NT2/D1 (cell line): ENCODE measurements at regions not wholly inside any gene's neighbourhood (a gene's known extent, or its start where the extent isn't known, plus 50 kb on each side); places are given as distances from the start of the nearest gene placed in this dataset.

Experiments used
- DNase-seq: peaks from one replicate; pipeline ENCODE4 v3.0.0-alpha.2; 2011; ENCODE audit warnings: low read depth, low spot score
- H3K27me3 ChIP-seq: 2 replicates; pipeline ENCODE4 v1.6.0; 2011; ENCODE audit warnings: mild to moderate bottlenecking; ENCODE audit not compliant: insufficient read length, insufficient read depth
- H3K36me3 ChIP-seq: 2 replicates; pipeline ENCODE4 v1.6.1; 2011; ENCODE audit warnings: mild to moderate bottlenecking, low read length, mixed read lengths; ENCODE audit not compliant: insufficient read depth, insufficient read length
- H3K4me1 ChIP-seq: 2 replicates; pipeline ENCODE4 v1.5.1; 2011; ENCODE audit not compliant: insufficient read depth, insufficient read length
- H3K4me3 ChIP-seq: 2 replicates; pipeline ENCODE4 v1.5.1; 2011; ENCODE audit warnings: low read depth; ENCODE audit not compliant: insufficient read length
- H3K9ac ChIP-seq: 2 replicates; pipeline ENCODE4 v1.6.0; 2011; ENCODE audit warnings: low read depth; ENCODE audit not compliant: insufficient read length
- H3K9me3 ChIP-seq: 2 replicates; pipeline ENCODE4 v1.5.1; 2011; ENCODE audit warnings: mild to moderate bottlenecking, low read length; ENCODE audit not compliant: insufficient read depth
- SUZ12 ChIP-seq: IDR thresholded peaks from 2 replicates; pipeline ENCODE4 v1.6.1; 2011; ENCODE audit not compliant: insufficient read length, insufficient read depth; ENCODE audit errors: extremely low read depth
- YY1 ChIP-seq: IDR thresholded peaks from 2 replicates; pipeline ENCODE4 v1.6.1; 2011; ENCODE audit not compliant: insufficient read length, insufficient read depth
- ZNF274 ChIP-seq: IDR thresholded peaks from 2 replicates; pipeline ENCODE4 v1.6.1; 2011; ENCODE audit warnings: mild to moderate bottlenecking, low read depth, low read length

DNA sequence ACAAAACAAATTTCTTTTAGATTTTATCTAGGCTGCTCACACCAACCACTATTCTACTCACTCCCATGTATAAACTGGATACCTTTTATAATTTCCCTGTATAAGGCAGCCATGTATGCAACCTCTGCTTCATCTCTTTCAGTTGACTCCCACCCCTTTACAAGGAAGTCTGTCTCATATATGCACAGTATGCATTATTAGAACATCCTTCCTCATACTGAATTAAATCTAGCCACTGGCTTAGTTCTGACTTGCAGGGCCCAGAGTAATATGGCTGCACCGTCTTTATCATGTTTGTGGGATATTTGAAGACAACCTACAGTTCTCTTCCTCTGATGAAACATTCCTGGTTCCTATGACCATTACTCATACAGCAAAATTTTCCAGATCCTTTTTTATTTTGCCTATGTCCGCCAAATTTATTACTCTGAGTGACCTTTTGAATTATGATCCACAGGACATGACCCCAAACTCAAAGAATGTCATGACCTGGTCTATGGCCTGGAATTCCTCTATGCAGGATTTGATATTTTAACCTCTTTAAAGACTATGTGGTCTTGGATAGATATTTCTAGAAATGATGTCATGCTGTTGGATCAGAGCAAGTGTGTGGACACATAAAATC, 76.6 kb upstream of the ITGA1 start:
- H3K9me3 ChIP-seq, result no peaks in the 10 kb centered on the region
- no peak overlapping the region for H3K4me3 ChIP-seq
- H3K36me3 ChIP-seq, result no peaks in the 10 kb centered on the region
- TF ChIP-seq ZNF274 (no peak), YY1 (no peak), SUZ12 (no peak)
- no peak for DNase-seq
- H3K4me1 ChIP-seq, result no peaks in the 10 kb centered on the region
- no peak overlapping the region for H3K9ac ChIP-seq
- no peaks in the 10 kb centered on the region for H3K27me3 ChIP-seq

DNA sequence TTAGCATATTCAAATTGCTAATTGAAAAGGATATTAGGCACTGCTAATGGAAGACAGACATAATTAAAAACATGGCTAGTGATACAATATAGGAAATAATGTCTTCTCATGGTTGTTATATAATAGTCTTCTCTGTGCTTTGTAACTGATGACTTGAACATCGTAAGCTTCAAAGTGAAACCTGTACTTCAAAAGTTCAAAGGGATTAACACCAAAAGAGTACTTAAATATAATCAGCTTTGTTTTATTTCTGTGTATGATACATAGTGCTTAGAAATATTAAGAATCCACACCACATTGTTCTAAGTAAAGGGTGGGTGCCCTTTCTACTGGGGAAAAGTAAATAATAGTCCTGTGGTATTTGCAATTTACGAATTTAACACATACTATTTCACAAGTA, 75.4 kb upstream of the ITGA1 start:
- no peak for TF ChIP-seq YY1
- no peak for TF ChIP-seq ZNF274
- TF ChIP-seq SUZ12, result no peak
- no peak for DNase-seq
- no peak overlapping the region for H3K9ac ChIP-seq
- no peaks in the 10 kb centered on the region for H3K36me3 ChIP-seq
- no peaks in the 10 kb centered on the region for H3K9me3 ChIP-seq
- H3K27me3 ChIP-seq, result no peaks in the 10 kb centered on the region
- H3K4me1 ChIP-seq, result no peaks in the 10 kb centered on the region
- H3K4me3 ChIP-seq, result no peak overlapping the region

DNA sequence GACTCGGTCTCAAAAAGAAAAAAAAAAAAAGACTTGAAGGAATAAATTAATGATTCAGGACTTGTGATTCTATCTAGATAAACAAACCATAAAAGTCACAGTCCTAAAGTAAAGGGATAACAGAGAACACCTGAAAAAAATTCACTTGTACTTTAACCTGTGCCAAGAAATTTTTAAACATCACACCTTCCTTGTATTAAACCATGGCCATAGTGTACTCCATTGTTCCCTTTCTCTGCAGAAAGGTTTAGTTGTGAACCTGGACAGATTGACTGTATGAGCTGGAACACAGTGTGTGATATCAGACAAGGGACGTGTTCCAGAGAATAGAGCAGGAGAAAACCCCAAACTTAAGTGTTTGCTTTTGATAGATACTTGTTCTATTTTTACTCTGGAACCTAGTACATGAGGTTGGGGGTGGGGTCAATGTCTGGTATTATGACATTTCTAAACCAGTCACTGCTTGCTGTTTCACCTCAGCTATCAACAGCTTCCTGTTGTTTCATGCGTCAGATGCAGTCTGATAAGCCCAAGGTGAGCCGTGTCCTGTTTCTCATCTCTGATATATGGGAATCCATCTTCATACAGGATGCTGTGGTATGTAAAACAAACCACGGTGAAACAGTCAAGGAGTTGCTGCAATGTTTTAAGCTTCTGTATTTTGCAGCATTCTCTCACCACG, 62.5 kb upstream of the ITGA1 start:
- DNase-seq, result no peak
- H3K4me1 ChIP-seq, result no peaks in the 10 kb centered on the region

DNA sequence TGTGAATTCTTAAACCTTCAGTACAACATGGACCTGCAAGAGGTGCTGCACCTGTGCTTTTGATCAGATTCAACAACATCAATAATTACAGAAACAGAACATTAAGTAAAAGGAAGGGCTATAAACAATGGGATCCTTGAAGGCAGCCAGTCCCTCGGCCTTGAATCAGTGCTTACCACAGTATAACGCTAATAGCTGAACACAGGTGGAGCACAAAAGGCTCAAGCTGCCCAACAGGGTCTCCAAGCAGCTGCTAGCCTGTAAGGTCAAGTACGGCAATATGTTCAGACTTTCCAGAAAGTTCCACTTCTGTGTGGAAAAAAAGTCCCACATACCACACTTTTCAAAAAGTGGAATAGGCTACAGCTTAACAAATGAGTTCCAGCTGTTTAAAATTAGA, 61.9 kb upstream of the ITGA1 start:
- Histone ChIP-seq H3K9ac (no peak overlapping the region), H3K4me1 (no peaks in the 10 kb centered on the region), H3K27me3 (no peaks in the 10 kb centered on the region), H3K9me3 (no peaks in the 10 kb centered on the region), H3K36me3 (no peaks in the 10 kb centered on the region), H3K4me3 (no peak overlapping the region)
- TF ChIP-seq ZNF274 (no peak), YY1 (no peak), SUZ12 (no peak)
- DNase-seq, result no peak

More for the DNA sequence above, 62.5 kb upstream of the ITGA1 start:
- Histone ChIP-seq H3K9me3 (no peaks in the 10 kb centered on the region), H3K4me3 (no peak overlapping the region), H3K27me3 (no peaks in the 10 kb centered on the region), H3K9ac (no peak overlapping the region), H3K36me3 (no peaks in the 10 kb centered on the region)
- TF ChIP-seq SUZ12 (no peak), YY1 (no peak), ZNF274 (no peak)

DNA sequence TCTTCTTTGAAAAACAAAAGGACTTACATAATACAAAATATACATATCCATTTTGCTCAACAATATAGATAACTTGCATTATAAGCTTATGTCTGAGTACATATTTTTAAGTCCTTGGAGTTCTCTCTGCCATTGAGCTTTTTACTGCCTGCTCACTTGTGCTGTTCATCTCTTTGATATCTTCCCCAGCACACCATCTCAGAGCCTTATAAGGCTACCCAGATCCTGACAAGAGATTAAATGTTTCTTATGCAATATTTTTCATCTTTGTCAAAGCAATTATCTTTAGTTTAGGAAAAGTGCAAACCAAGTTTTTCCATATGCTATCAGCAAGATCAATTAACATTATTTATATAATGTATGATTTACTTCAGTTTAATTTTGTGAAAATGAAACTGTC, 60.7 kb upstream of the ITGA1 start:
- H3K9ac ChIP-seq, result no peak overlapping the region
- H3K4me1 ChIP-seq, result no peaks in the 10 kb centered on the region
- H3K4me3 ChIP-seq, result no peak overlapping the region
- H3K9me3 ChIP-seq, result no peaks in the 10 kb centered on the region; the same call in 1 of the 2 replicates
- H3K36me3 ChIP-seq, result no peaks in the 10 kb centered on the region
- no peak for DNase-seq
- no peak for TF ChIP-seq ZNF274
- TF ChIP-seq YY1, result no peak
- TF ChIP-seq SUZ12, result no peak
- H3K27me3 ChIP-seq, result no peaks in the 10 kb centered on the region

DNA sequence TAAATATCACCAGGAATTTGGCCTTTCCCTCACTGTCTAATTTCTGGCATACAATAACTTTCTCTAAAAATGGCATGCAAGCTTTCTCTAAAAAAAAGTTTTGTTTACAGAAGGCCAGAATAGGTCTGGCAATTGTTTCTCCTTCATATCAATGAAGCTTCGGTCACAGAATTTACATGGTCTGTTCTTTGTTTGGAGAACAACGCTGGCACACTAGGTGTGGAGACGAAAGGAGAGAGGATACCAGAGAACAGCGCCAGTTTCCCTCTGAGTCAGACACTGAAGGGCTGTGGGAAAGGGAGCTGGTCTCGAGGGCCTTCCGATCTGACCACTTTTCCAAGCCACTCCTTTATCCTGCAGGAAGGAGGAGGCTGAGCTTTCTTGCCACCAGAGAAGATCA, 60.1 kb upstream of the ITGA1 start:
- Histone ChIP-seq H3K4me3 (no peak overlapping the region), H3K4me1 (no peaks in the 10 kb centered on the region), H3K9me3 (no peaks in the 10 kb centered on the region; the same call in 1 of the 2 replicates), H3K9ac (no peak overlapping the region), H3K36me3 (no peaks in the 10 kb centered on the region), H3K27me3 (no peaks in the 10 kb centered on the region)
- DNase-seq, result no peak
- TF ChIP-seq SUZ12 (no peak), ZNF274 (no peak), YY1 (no peak)

DNA sequence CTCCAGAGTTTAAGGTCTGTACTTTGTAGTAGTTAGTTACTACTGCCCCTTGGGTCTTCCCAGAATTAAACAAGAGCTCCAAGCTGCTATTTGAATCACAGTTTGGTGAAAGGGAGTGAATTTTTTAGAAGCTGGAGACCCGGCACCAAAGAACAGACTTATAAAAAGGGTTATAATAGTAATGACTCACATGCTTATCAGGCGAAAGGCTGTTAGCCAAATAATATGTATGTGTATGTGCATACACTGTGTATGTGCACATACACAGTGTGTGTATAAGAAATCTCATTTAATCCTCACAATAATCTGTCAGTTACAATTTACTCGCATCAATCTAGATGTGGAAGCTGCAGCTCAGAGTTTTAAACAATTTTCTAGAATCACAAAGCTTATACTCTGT, 59.5 kb upstream of the ITGA1 start:
- H3K9me3 ChIP-seq, result no peaks in the 10 kb centered on the region; the same call in 1 of the 2 replicates
- H3K9ac ChIP-seq, result no peak overlapping the region
- no peak for TF ChIP-seq YY1
- TF ChIP-seq ZNF274, result no peak
- no peak for TF ChIP-seq SUZ12
- H3K4me3 ChIP-seq, result no peak overlapping the region
- no peaks in the 10 kb centered on the region for H3K36me3 ChIP-seq
- DNase-seq, result no peak
- no peaks in the 10 kb centered on the region for H3K27me3 ChIP-seq
- H3K4me1 ChIP-seq, result no peaks in the 10 kb centered on the region
